Left lobe of liver (tissue), 2 donors: ENCODE measurements at regions not wholly inside any gene's neighbourhood (a gene's known extent, or its start where the extent isn't known, plus 50 kb on each side); places are given as distances from the start of the nearest gene placed in this dataset.
"Not testable (repeated sequence)": the region's sequence is repeated elsewhere in the genome, so short reads cannot be mapped to it uniquely, and the experiment has no call there.

ENCODE experiments used
- ATAC-seq: fragments of 200-7000 bp; cut with Tn5 transposase; one replicate; pipeline ENCODE4 v1.9.1; 2020; ENCODE audit warnings: mild to moderate bottlenecking, moderate library complexity
- DNase-seq: peaks from one replicate; pipeline ENCODE4 v3.0.0-alpha.2; 2020; ENCODE audit warnings: low spot score
- donor health status: DM: no; HTN: no; CAD: no; lungs with moderate emphysema.
- donor health status: DM: no; HTN: yes; CAD: no.

DNA sequence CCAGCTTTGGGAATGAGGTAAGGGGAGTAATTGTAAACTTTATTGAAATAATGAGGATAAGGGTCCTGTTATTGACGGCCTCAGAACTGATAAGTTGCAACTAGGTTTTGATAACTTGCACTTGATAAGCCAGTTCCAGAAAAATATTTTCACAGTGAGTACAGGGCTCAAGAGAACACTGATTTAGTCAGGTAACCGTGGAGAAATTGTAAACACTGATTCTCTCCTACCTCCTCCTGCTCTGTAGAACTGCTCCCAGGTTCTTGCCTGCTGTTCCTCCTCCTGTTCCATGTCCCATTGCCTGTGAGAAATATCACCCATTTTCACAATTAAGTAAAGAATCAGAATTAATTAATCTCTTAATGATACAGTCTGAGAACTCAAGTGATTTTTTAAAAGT lies 55.0 kb upstream of the CXXC4 start:
- no peak for DNase-seq
- no peak for ATAC-seq

- DNase-seq (no peak), ATAC-seq (peak; percentile 79)
Measured at GRCh38 chr4:104559502-104559901, 64.8 kb upstream of the CXXC4 start.

GRCh38 chr4:104571341-104571740 lies 76.6 kb upstream of the CXXC4 start:
- DNase-seq = no peak
- ATAC-seq = no peak

GRCh38 chr4:104574371-104574770 lies 79.7 kb upstream of the CXXC4 start:
- DNase-seq (no peak), ATAC-seq (no peak)

DNA sequence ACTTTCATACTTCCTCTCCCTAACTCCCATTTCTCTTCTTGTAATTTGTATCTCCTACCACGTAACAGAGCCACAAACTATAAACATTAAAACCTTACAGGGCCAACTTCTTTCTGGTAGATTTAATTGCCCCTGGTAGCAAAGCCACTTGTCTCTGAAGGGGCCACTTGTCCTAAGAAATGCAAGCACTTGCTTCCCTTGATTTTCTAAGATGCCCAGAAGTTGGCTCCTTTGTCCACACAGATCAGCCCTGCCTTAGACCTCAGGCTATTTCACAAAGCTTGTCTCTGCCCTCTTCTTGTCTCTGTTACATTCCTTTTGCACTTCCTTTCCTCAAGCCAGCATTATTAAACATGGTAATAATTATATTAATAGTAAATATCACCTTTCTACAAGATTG lies 80.6 kb upstream of the CXXC4 start:
- DNase-seq (no peak), ATAC-seq (no peak)

DNA sequence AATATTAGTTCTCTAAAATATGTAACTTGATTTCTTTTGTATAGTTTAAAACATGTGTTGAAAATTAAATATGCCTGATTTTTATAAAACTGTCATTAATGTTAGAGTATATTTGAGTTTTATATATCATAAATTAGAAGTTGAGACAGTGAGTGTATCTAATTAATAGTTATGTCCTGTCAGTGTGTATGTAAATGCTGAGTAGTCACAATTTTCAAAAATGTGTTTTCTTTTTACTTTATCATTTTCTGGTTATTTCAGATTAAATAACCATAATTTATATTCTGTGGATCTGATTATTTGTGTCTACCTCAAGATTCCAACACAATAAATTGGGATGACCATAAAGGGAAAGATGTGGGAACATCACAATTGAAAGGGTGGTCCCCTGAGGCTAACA lies 82.7 kb upstream of the CXXC4 start:
- DNase-seq (no peak), ATAC-seq (no peak)

DNA sequence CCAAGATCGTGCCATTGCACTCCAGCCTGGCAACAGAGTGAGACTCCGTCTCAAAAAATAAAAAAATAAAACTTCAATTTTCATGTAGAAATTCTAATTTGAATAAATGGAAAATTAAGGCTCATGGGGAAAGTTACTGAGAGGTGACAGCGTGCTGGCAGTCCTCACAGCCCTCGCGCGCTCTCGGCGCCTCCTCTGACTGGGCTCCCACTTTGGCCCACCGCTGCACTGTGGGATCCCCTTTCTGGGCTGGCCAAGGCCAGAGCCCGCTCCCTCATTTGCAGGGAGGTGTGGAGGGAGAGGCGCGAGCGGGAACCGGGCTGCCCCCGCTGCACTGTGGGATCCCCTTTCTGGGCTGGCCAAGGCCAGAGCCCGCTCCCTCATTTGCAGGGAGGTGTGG lies 86.8 kb upstream of the CXXC4 start:
- not testable (repeated sequence) for ATAC-seq

DNA sequence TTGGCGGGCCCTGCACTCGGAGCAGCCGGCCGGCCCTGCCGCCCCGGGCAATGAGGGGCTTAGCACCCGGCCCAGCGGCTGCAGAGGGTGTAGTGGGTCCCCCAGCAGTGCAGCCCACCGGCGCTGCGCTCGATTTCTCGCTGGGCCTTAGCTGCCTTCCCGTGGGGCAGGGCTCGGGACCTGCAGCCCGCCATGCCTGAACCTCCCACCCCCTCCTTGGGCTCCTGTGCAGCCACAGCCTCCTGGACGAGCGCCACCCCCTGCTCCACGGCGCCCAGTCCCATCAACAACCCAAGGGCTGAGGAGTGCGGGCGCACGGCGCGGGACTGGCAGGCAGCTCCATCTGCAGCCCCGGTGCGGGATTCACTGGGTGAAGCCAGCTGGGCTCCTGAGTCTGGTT lies 87.4 kb upstream of the CXXC4 start:
- not testable (repeated sequence) for ATAC-seq, DNase-seq

More for the DNA sequence above, 86.8 kb upstream of the CXXC4 start:
- DNase-seq = not testable (repeated sequence)

DNA sequence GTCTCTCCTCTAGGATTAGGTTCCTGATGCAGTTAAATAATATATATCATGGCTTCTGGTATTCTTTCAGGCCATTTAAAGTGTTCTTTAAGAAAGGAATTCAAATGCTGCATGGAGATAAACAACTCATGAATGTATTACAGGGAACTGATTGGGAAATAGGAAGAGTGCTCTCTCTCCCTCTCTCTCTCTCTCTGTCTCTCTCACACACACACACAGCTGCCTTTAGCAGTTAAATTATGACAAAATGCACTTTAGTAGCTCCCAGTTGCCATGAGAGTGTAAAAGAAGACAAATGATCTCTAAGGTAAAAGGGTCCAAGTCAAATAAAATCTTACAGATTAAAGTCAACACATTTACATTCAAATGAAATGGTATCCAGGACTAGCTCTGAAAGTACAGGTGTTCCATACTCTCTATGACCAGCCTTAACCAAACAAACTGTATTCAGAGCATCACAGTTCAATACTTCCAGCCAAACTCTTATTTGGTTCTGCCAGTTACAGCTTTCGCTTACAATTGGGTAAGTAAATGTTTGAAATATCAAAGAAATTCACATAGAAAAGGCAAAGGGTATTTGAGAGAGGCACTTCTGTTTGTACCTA lies 94.7 kb upstream of the CXXC4 start:
- ATAC-seq = no peak
- DNase-seq = no peak

- ATAC-seq = peak; percentile 15
Measured at GRCh38 chr4:104591510-104591911, 96.8 kb upstream of the CXXC4 start.

GRCh38 chr4:104592183-104592582 lies 97.5 kb upstream of the CXXC4 start:
- ATAC-seq (no peak), DNase-seq (no peak)

More at GRCh38 chr4:104591510-104591911, 96.8 kb upstream of the CXXC4 start:
- no peak for DNase-seq

DNA sequence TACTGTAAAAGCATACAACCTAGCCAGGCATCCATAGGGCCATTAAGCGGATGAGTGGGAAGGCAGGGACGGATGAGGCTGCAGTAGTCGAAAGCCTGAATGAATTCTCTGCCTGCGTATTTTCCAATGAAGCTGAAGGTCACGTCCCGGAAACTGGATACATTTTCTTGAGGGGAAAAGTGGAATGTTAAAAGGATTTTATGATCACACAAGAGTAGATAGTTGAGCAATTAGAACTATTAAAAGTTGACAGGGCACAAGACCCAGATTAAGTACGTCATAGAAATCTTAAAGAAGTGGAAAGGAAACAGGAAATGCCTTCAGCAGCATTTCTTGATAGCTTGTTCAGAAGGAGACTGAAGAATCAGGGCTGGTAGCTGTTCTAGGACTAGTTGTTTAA lies 98.3 kb upstream of the CXXC4 start:
- ATAC-seq = peak; percentile 32
- no peak for DNase-seq

GRCh38 chr4:104596189-104596588 lies 101.5 kb upstream of the CXXC4 start:
- peak; percentile 69 for ATAC-seq
- DNase-seq = no peak

GRCh38 chr4:104615496-104615895 lies 120.8 kb upstream of the CXXC4 start:
- no peak for ATAC-seq

DNA sequence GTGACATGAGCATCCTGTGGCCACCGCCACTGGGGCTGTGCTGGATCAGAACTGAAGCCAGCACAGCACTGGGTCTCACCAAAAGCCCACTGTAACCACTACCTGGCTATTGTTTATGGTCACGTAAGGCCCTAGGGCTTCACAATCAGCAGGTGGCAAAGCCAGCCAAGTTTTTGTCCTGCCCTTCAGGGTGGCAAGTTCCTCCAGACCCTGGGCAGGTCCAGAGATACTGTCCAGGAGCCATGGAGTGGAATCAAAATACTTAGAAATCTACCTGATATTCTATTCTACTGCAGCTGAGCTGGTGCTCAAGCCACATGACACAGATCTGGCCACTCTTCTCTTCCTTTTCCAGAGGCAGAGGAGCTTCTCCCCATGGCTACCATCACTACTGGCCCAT lies 121.2 kb upstream of the CXXC4 start:
- ATAC-seq (no peak), DNase-seq (no peak)

More at GRCh38 chr4:104615496-104615895, 120.8 kb upstream of the CXXC4 start:
- no peak for DNase-seq

GRCh38 chr4:104616401-104616820 lies 121.7 kb upstream of the CXXC4 start:
- DNase-seq (no peak), ATAC-seq (peak; percentile 49)

DNA sequence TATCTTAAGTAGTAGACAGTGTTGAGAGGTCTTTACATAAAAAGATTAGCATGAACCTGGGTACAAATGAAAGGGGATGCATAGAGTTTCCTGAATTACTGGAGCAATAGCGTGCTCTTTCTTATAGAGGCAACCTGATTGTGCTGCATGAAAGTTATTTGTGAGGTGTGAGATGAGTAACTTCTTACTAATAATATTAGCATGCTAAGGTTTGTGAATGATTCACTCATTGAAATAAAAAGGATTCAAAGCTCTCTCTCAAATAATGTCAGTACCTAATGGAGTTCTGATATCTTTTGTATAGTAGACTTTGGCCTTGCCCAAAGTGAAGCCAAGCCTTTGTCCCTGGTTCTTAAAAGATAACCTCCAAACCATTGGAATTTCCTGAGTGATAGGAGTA lies 131.0 kb upstream of the CXXC4 start:
- no peak for ATAC-seq
- no peak for DNase-seq

DNA sequence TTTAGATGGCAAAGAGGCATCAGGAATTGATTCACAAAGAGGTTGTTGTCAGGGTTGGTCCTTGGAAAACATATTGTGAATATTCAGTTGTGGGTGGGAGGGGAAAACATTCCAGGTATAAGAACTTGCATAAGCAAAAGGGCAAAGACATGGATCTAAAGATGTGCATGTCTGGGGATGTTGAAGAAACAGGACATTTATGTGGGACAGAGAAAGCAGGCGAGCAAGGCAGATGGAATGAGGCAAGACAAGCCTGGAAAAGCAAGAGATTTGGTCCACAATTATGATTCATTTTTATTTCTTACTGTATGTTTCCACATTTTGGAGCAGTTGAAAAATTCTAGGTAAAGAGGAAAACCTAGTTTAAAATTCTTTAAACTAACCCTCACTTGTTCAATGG lies 134.9 kb upstream of the CXXC4 start:
- ATAC-seq (no peak), DNase-seq (no peak)

DNA sequence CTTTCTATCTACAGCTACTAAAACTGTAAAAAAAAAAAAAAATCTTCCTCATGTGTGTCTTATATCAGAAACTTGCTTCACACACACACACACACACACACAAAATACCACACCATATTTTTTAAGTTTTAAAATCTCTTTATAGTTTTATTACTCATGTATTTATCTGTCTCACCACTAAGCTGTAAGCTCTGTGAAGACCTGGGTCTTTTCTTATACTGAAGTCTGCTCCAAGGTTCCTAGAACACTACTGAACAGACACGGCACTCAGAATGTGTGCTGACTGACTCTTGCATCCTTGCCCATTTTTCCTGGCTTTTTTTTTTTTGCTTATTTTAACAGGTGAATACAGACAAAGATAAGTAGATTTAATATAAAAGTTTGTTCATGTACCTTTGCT lies 135.6 kb upstream of the CXXC4 start:
- no peak for ATAC-seq

DNA sequence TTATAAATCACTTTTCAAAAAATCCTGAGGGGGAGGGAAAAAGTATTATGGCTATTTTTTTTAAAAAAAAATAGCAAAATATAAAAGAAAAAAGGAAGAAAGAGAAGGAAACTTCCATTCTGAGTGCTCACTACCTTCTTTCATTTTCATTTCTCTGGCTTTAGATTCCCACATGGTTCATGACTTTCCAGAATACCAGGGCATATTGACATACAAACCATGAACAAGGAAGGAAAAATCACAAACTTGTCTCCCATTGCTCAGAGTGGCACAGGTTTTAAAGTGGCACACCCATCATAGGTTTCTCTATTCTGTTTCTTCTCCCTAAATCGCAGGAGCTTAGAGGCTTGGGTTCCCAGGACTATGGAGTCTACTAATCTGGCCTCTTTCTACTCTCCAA lies 136.3 kb upstream of the CXXC4 start:
- ATAC-seq = no peak

More for the DNA sequence above, 135.6 kb upstream of the CXXC4 start:
- DNase-seq = no peak

DNA sequence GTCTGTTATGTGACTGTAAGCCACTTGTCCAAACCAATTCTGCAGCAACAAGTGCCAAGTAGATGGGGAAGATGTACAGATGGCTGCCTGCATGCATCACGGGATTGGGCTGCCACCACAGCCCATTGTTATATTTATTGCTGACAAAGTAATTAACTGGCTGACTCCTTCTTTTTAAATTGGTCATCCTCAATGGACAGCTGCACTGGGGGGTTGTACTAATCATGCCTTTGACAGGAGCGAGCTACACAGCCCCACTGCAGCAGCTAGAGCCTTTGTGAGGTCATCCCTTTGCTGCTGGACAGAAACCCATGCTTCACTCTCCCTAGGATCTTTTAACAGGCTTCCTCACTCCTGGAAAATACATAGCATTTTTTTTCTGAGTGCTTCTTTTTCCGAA lies 146.7 kb upstream of the CXXC4 start:
- ATAC-seq = no peak
- DNase-seq = no peak

More for the DNA sequence above, 136.3 kb upstream of the CXXC4 start:
- no peak for DNase-seq

- ATAC-seq = peak; percentile 82
- no peak for DNase-seq
Measured at GRCh38 chr4:104642521-104642920, 147.8 kb upstream of the CXXC4 start.

GRCh38 chr4:104643805-104644204 lies 149.1 kb upstream of the CXXC4 start:
- peak; percentile 71 for ATAC-seq
- DNase-seq = no peak
